Middle frontal gyrus (tissue), 1 donor: ENCODE measurements at regions not wholly inside any gene's neighbourhood (a gene's known extent, or its start where the extent isn't known, plus 50 kb on each side); places are given as distances from the start of the nearest gene placed in this dataset.
"Not testable (repeated sequence)": the region's sequence is repeated elsewhere in the genome, so short reads cannot be mapped to it uniquely, and the experiment has no call there.

ENCODE experiments used
- DNase-seq: peaks from one replicate; pipeline ENCODE4 v3.0.0-alpha.2; 2015; ENCODE audit warnings: low spot score; ENCODE audit errors: extremely low spot score

DNA sequence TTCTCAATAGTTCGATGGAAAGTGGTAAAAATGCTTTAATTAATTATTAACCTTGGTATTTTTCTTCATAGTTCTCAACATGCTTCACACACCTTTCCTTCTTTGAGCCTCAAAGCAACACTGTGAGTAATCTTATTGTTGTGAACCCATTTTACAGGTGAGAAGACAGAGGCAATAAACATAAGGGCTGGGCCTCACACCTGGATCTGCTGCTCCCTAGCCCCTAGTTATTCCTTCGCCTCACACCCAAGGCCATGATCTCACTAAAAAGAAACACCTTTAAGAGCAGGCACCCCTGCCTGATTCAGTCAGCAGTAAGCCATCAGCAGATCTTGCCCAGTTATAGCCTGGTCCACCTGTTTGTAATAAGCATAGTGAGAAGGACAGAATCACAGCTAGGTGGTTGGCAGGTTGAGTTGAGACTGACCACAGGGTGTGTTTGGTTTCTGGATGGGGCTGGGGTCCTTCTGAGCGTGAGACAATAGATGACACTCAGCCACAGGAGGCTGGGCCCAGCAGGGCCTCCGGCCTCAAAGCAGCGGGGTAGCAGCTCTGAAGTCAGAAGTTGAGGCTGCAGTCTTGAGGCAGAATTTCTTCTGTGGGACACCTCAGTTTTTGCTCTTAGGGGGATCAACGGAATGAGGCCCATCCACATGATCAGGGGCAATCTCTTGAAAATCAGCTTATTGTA lies 203.9 kb downstream of the RHOU start:
- no peak for DNase-seq

DNA sequence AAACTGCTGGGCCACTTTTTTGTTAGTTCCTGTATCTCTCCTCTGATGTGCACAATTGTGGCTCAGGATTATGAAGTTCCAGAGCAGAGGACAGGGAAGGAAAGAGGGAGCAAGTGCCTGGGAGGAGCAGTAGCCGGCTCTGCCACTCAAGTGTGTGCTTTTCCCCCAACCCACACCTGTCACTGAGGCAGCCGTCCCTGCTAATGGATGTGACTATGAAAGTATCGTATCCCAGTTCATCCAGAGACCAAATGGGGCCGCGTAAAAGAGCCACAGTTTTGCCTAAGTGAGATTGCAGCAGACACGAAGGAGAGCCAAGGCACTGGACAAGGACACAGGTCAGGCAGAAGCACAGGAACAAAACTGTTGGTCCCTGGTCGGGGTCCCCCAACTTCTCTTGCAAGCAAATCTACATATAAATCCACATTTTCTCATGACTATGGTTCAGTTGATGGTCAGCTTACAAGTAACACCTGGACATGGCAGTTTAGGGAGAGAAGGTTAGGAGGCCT lies 204.7 kb downstream of the RHOU start:
- no peak for DNase-seq

DNA sequence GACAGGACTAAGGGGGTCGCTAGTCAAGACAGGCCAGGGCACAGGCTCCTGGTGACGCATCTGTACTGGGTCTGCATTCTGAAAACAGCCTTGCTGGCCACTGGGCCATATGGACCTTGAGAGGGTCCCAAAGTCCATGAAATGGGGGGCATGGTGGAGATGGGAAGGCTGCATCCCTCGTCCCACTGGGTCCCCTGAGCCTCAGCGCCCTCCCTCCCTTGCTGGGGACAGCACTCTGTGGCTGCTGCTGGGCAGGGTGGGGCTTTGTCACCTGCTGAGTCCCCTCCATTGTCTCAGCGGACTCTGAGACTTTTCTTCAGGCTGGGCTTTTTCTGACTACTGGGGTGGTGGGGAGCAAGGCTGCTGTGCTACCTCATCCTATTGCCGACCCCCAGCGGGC lies 205.2 kb downstream of the RHOU start:
- DNase-seq = no peak

DNA sequence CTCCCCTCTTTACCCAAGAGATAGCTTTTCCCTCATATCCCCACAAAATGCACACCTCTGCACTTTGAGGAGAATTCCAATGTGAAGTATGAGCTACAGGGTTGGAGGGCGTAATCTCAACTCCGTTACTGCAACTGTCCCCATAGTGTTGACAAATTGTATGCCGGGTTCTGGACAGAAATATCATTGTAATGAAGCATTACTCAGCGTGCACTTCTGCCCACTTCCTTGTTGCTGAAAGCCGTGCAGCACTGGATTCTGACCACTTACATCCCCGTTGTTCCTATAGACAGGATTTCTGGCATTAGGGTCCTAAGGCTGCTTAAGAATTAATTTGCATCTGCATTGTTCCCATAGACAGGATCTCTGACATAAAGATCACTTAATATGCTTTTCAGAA lies 205.6 kb downstream of the RHOU start:
- no peak for DNase-seq

DNA sequence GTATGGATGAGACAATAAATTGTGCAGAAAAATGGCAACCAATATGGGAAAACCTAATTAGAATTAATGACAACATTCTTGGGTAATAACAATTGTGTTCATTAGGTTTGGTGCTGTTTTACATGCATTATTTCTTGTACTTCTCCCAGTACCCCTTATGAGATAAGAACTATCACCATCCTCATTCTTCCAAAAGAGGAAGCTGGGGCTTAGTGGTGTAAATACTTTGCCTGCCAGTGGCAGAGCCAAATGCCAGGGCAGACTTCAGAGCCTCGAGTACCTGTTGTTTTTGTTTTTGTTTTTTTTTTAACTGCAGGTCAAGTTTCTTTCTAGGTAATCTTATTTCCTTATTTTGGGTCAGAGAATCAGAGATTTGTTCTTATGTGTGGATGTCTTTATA lies 206.4 kb downstream of the RHOU start:
- DNase-seq = no peak

DNA sequence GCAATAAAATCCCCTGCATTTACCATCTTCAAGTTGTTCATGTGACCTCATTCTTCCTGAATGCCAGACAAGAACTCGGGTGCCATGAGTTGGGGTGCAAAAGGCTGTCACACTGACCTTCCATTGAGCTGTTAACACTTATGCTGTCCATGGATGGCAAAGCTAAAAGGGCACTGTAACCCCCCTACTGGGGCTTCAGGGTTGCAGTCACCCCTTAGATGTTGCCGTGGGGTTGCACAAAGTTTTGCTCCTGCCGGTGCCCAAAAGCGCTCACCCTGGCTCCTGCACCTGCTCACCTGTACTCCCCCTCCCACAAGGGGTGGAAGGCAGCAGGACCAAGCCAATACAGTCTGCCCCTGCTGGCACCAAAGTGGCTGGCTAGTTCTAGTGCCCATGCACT lies 208.2 kb downstream of the RHOU start:
- DNase-seq = no peak

DNA sequence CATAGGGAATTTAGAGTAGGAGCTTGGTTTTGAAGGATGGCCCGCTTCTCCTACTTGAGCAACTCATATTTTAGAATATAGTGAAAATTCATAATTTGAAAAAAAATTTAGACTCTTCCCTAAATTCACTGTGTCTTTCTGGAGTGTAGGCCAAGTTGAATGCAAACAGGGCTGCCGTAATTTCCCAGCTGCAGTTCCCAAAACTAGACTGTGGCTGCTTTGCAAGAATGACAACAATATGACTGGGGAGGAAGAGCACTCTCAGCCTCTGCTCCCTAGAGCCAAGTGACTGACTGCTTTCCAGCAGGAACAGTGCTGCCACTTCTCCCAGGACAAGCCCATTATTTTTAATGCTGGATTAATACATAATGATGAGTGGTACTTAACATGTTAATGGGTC lies 209.0 kb downstream of the RHOU start:
- no peak for DNase-seq

DNA sequence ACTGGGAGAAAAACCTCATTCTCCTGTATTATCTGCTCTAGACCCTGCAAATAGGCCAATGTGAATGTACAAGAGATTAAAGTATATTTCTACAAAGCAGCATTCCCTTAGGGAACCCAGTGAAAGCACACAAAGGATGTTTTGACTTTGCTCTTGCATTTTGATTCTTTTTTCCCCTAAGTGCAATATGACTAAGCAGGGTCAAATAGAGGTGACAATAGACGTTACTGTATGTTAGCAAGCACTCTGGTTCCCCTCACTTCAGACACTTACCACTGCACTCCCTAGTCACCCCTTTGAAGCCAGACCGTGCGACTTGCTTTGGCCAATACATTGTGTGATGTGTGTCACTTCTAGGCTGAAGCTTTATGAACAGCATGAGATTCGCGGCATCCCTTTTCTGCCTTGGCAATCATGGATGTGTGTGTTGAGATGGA lies 209.7 kb downstream of the RHOU start:
- no peak for DNase-seq

DNA sequence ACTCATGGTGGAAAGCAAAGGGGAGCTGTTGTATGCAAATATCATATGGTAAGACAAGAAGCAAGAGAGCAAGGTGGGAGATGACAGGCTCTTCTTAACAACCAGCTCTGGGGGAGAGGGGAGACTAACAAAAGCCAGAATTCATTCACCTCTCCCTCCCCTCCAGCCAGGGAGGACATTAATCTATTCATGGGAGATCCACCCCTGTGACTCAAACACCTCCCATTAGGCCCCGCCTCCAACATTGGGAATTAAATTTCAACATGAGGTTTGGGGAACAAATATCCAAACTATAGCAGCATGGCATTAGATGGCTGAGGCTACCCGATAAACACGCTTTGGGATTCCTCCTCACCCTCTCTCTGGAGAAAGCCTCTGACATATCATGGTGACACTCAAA lies 210.6 kb downstream of the RHOU start:
- DNase-seq = no peak

DNA sequence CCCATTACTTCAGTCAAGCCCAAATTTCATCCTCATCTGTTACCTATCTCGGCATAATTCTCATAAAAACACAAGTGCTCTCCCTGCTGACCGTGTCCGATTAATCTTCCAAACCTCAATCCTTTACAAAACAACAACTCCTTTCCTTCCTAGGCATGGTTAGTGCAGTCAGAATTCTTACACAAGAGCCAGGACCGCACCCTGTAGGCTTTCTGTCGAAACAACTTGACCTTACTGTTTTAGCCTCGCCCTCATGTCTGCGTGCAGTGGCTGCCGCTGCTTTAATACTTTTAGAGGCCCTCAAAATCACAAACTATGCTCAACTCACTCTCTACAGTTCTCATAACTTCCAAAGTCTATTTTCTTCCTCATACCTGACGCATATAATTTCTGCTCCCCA lies 214.3 kb downstream of the RHOU start:
- not testable (repeated sequence) for DNase-seq

DNA sequence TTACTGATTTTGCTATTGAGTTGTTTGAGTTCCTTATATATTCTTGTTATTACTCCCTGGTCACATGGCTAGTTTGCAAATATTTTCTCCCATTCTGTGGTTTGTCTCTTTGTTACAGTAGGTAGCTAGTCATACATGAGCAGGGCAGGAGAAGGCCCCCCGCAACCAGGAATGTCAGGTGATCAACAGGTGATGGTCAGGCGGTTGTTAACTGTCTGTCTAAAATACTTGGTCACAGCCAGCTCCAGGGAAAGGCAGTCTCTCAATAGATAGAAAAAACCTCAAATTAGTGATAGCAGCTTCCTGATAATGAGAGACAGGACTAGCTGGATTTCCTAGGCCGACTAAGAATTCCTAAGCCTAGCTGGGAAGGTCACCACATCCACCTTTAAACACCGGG lies 217.9 kb downstream of the RHOU start:
- DNase-seq = no peak

DNA sequence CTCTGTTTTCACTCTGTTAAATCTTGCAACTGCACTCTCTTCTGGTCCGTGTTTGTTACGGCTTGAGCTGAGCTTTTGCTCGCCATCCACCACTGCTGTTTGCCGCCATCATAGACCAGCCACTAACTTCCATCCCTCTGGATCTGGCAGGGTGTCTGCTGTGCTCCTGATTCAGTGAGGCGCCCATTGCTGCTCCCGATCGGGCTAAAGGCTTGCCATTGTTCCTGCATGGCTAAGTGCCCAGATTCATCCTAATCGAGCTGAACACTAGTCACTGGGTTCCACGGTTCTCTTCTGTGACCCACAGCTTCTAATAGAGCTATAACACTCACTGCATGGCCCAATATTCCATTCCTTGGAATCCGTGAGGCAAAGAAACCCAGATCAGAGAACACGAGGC lies 218.5 kb downstream of the RHOU start:
- not testable (repeated sequence) for DNase-seq

DNA sequence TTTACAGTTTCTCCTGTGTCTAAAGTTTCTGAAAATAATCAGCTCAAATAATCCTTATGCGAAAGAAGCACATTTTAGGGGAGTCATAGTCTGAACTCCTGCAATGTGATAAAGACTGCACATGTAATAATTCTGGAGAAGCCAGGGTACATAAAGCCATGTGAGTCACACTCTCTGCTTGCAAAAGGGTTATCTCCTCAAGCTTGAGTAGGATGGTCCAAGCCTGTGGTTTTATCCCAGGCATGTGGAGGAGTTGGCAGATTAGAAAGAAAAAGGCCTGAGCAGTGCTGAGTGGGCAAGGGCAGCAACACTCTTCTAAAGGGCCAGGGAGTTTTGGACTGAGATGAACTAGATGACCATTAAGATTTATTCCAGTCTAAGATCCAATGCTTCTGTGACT lies 220.4 kb downstream of the RHOU start:
- no peak for DNase-seq

DNA sequence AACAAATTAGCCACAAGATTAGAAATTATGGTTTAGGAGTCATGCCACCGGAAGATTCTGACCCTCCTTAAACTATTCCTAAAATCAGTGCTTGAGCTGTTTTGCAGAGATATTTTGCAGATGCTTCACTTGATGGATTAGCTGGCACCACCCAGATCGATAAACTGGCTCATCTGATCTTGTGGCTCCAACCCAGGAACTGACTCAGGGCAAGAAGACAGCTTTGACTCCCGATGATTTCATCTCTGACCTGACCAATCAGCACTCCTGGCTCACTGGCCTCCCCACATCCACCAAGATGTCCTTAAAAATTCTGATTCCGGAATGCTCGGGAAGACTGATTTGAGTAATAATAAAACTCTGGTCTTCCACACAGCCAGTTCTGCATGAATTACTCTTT lies 221.6 kb downstream of the RHOU start:
- DNase-seq = no peak

DNA sequence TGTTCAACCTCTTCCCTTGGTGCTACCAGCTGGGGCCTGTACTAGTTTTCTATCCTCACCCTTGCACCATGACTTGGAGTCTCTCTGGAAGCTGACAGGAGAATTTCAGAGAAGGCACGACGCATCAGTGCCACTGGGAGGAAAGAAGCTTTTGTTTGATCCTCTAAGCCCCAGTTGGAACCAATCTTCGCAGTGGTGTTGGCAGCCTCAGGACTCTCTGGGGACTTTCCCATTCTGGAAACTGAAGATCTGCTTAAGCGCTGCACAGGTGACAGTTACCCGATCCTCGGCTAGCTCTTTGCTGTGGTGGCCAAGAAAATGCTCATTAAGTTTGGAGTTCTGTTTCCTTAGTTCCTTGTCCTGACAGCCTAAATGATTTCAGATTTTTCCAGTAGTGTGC lies 222.3 kb downstream of the RHOU start:
- DNase-seq = no peak

DNA sequence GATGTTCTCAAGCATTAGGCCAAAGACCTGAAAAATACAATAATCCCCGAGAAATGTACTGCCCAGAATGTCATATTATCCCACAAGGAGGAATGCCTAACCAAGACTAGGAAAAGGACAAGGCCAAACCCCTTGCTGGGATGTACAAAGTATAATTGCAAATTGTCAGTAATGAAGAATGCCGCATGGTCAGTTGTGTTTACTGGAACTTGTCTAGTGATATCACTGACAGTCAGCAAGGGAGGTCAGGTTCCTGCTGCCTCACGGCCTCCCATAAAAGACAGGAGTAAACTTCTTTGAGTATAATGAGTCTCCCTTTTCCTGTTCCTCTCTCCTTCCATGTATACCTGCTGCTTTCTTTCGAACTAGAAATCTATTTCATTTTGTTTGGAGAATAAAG lies 222.8 kb downstream of the RHOU start:
- no peak for DNase-seq

DNA sequence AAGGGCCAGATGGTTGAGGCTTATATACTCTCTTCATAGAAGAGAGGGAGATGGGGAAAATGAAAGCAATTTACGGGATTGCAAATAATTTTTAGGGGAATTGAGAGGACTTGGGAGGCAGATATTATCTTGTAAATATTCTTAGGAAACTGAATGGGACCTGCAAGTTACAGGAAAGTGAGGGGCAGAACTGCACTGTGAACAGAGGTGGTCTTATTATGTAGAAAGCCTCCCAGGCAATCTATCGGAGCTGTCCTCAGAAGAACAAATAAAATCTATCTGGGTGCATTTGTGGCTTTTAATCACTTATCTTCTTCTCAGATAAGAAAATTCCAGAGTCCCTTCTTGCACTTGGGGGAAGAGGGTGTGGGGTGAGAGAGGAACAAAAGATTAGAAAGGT lies 223.5 kb downstream of the RHOU start:
- DNase-seq = no peak

DNA sequence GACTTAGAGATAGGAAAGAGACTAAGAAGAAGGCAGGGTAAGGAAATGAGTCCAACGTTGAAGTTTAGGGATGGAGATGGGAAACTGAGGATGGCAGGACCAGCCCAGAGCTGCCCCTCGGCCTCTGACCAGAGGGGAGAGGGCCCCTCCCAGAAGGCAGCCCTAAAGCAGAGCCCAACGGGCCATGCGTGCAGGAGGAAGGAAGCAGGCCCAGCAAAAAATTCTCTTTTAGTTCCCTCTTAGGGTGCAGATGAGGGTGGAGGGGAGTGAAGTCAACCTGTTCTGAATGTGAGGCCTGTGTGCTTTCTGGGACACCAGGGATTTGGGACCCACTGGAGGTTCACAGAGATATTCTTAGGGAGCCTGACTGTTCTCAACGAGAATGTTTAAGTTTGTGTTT lies 225.4 kb downstream of the RHOU start:
- DNase-seq = no peak

DNA sequence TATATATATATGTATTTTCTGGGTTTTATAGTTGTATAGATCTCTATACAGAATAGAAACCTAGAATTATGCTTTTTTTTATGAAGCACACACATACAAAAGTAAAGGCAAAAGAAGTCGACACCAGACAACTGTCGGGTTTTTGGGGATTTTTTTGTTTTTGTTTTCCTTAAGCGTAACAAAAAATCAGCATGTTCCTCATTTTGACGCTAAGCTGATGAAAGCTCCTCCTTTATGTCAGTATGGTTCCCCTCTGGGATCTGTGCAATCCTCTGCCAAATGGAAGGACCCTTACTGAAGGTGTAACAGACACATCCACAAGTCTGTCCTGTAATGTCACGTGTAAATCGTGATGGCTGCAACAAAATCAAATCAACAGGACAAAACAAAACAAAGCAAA lies 226.2 kb downstream of the RHOU start:
- no peak for DNase-seq

DNA sequence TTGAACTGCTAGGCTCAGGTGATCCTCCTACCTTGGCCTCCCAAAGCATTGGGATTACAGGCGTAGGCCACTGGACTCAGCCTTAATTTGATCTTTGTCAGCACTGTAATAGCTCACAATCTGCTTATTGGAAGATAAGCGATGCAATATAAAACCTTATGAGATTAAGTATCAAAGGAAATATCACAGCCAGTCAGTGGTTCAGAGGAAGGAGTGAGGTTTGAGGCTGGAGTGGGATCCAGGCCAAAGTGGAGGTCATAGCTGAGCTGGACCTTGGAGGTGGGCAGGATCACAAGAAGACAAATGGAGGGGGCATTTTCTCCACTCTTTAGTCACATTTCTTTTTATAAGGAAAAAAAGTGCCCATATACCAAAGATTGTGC lies 228.5 kb downstream of the RHOU start:
- DNase-seq = no peak

DNA sequence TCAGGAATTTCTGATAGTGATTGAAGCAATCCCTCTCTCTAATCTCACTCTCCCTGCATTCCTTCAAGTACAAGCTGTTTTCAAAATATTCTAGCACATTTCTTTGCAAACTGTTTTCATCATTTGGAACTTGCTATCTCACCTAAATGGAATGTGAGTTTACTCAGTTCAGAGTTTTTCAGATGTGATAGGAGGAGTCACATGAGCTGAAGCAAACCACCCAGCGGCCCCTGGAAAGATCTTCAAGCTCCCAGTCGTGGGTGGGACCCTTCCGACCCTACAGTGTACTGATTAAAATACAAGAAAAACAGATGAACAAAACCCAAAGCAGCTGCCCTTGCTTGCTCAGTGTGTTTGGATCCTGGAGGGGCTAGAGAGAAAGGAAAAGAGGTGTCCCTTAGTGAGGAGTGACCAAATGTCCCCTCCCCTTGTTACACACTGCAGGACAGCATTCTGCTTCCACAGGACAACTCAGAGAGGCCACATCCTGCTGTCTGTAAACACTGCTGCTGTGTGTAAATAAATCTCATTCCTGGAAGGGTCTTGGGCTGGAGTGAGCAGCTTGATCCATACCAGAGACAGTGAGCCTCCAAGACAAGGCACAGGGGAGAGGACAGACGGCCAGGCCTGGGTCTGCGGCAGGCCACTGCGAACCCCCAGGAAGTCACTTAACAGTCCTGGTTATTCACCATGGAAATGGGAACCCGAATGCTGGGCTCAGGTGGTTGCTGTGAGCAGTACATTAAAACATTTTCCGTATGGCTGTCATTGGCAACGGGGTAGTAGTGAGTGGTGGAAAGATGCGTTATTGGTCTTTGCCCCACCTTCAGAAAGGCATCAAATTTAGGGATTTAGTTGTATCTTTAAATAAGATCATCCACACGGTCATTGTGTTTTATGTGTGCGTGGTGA lies 229.2 kb downstream of the RHOU start:
- no peak for DNase-seq

DNA sequence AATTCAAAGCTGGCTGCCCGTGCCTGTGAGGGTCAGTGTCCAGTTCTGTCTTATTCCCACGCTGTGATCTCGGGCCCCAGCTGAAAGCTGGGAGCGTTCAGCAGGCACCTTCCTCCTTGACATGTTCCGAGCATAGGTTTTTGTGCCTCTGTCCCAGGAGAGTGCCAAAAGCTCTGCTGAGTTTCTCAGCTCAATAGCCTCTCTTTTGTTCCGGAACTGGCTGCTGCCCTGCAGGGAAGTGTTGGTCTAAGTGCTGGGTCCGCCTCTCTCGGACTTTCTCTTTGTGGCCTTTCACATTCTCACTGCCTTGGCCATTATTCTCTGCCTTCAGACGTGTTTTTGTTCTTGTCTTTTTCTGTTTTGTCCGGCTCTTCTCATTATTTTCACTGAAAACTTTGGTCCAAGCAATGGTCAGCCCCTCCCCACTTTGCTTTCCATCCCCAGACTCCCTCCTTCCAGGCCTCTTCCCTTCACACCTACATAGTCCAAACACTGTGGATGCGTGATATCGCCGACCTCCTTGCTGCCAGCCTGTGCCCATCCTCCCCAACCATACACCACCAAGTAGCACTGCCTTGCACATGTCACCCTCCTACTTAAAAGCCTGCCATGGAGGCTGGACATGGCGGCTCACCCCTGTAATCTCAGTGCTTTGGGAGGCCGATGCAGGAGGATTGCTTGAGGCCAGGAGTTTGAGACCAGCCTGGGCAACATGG lies 233.8 kb downstream of the RHOU start:
- DNase-seq = no peak
